ENCODE measurements at regions not wholly inside any gene's neighbourhood (a gene's known extent, or its start where the extent isn't known, plus 50 kb on each side); places are given as distances from the start of the nearest gene placed in this dataset.
"Not testable (repeated sequence)": the region's sequence is repeated elsewhere in the genome, so short reads cannot be mapped to it uniquely, and the experiment has no call there.

- not testable (repeated sequence) for DNase-seq
These were observed 373.8 kb upstream of the FRG1 start for GRCh38 chr4:189566900-189567299.

GRCh38 chr4:189579645-189580044 lies 361.0 kb upstream of the FRG1 start:
- not testable (repeated sequence) for DNase-seq

- not testable (repeated sequence) for DNase-seq
These were observed 353.6 kb upstream of the FRG1 start for GRCh38 chr4:189586908-189587632.

- DNase-seq: not testable (repeated sequence)
These were observed 351.5 kb upstream of the FRG1 start for GRCh38 chr4:189589201-189589600.

GRCh38 chr4:189592890-189593289 lies 347.8 kb upstream of the FRG1 start:
- no peak for DNase-seq

GRCh38 chr4:189597341-189597740 lies 343.3 kb upstream of the FRG1 start:
- DNase-seq: no peak

- no peak for DNase-seq
These were observed 340.4 kb upstream of the FRG1 start for GRCh38 chr4:189600264-189600663.

- DNase-seq: no peak
These were observed 339.8 kb upstream of the FRG1 start for GRCh38 chr4:189600718-189601435.

- not testable (repeated sequence) for DNase-seq
These were observed 337.8 kb upstream of the FRG1 start for GRCh38 chr4:189602827-189603226.

- not testable (repeated sequence) for DNase-seq
These were observed 330.1 kb upstream of the FRG1 start for GRCh38 chr4:189610571-189610970.

- DNase-seq: no peak
These were observed 327.5 kb upstream of the FRG1 start for GRCh38 chr4:189613207-189613606.

- DNase-seq: no peak
These were observed 325.4 kb upstream of the FRG1 start for GRCh38 chr4:189615217-189615663.

GRCh38 chr4:189617741-189618140 lies 322.9 kb upstream of the FRG1 start:
- not testable (repeated sequence) for DNase-seq

- not testable (repeated sequence) for DNase-seq
These were observed 321.0 kb upstream of the FRG1 start for GRCh38 chr4:189619441-189620250.

- not testable (repeated sequence) for DNase-seq
These were observed 318.1 kb upstream of the FRG1 start for GRCh38 chr4:189622574-189622973.

GRCh38 chr4:189627041-189627440 lies 313.6 kb upstream of the FRG1 start:
- DNase-seq: not testable (repeated sequence)

- DNase-seq: not testable (repeated sequence)
These were observed 310.9 kb upstream of the FRG1 start for GRCh38 chr4:189629733-189630132.

GRCh38 chr4:189630913-189631567 lies 309.6 kb upstream of the FRG1 start:
- not testable (repeated sequence) for DNase-seq

GRCh38 chr4:189631568-189631916 lies 309.1 kb upstream of the FRG1 start:
- DNase-seq: not testable (repeated sequence)

- not testable (repeated sequence) for DNase-seq
These were observed 290.2 kb upstream of the FRG1 start for GRCh38 chr4:189650436-189650835.

GRCh38 chr4:189653130-189653653 lies 287.5 kb upstream of the FRG1 start:
- DNase-seq: not testable (repeated sequence)

- not testable (repeated sequence) for DNase-seq
These were observed 286.7 kb upstream of the FRG1 start for GRCh38 chr4:189653983-189654382.
